ENCODE measurements at regions not wholly inside any gene's neighbourhood (a gene's known extent, or its start where the extent isn't known, plus 50 kb on each side); places are given as distances from the start of the nearest gene placed in this dataset.

GRCh38 chr10:44030132-44030531, 354.8 kb downstream of the CXCL12 start:
- TF ChIP-seq CTCF (IDR thresholded peaks at IDR 0.05; ENCODE audit: insufficient read depth, low read depth, low read length, missing control alignments): no peak
- DNase-seq (ENCODE audit: low read depth): no peak
- H3K4me3 ChIP-seq (ENCODE audit: low read length): no peak overlapping the region

- TF ChIP-seq CTCF (IDR thresholded peaks at IDR 0.05; ENCODE audit: insufficient read depth, low read depth, low read length, missing control alignments): no peak
- H3K4me3 ChIP-seq (ENCODE audit: low read length): no peak overlapping the region
- DNase-seq (ENCODE audit: low read depth): no peak
These were observed 356.3 kb downstream of the CXCL12 start for GRCh38 chr10:44028384-44029137.

- TF ChIP-seq CTCF (IDR thresholded peaks at IDR 0.05; ENCODE audit: insufficient read depth, low read depth, low read length, missing control alignments): no peak
- no peak for DNase-seq (ENCODE audit: low read depth)
- H3K4me3 ChIP-seq (ENCODE audit: low read length): no peak overlapping the region
These were observed 360.4 kb downstream of the CXCL12 start for GRCh38 chr10:44024356-44025116.

GRCh38 chr10:44023517-44023916, 361.4 kb downstream of the CXCL12 start:
- no peak for TF ChIP-seq CTCF (IDR thresholded peaks at IDR 0.05; ENCODE audit: insufficient read depth, low read depth, low read length, missing control alignments)
- no peak overlapping the region for H3K4me3 ChIP-seq (ENCODE audit: low read length)
- DNase-seq (ENCODE audit: low read depth): no peak

- no peak overlapping the region for H3K4me3 ChIP-seq (ENCODE audit: low read length)
- no peak for TF ChIP-seq CTCF (IDR thresholded peaks at IDR 0.05; ENCODE audit: insufficient read depth, low read depth, low read length, missing control alignments)
These were observed 362.7 kb downstream of the CXCL12 start for GRCh38 chr10:44022203-44022602.

GRCh38 chr10:44020322-44021111, 364.4 kb downstream of the CXCL12 start:
- no peak overlapping the region for H3K4me3 ChIP-seq (ENCODE audit: low read length)
- DNase-seq (ENCODE audit: low read depth): no peak
- no peak for TF ChIP-seq CTCF (IDR thresholded peaks at IDR 0.05; ENCODE audit: insufficient read depth, low read depth, low read length, missing control alignments)

More at GRCh38 chr10:44022203-44022602, 362.7 kb downstream of the CXCL12 start:
- no peak for DNase-seq (ENCODE audit: low read depth)

Data from epithelial cell of esophagus (primary cell).